ENCODE measurements at regions not wholly inside any gene's neighbourhood (a gene's known extent, or its start where the extent isn't known, plus 50 kb on each side); places are given as distances from the start of the nearest gene placed in this dataset.
"Not testable (repeated sequence)": the region's sequence is repeated elsewhere in the genome, so short reads cannot be mapped to it uniquely, and the experiment has no call there.

DNA sequence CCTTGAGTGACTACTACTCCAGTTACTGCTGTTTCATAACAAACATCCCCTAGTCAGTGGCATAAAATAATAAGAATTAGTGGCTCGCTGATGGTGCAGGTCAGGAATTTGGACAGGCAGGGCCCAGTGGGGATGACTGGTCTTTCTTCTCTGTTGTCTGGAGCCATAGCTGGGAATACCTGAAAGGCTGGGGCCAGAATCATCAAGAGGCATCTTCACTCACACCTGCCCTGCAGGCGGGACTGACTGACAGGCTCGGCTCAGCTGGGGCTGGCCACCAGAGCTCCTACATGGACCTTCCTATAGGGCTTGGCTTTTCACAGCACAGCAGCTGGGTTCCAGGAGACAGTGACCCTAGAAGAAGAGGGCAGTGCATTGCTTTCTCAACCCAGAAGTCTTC, 148.8 kb upstream of the ATP10A start:
- TF ChIP-seq, protein P1, sequence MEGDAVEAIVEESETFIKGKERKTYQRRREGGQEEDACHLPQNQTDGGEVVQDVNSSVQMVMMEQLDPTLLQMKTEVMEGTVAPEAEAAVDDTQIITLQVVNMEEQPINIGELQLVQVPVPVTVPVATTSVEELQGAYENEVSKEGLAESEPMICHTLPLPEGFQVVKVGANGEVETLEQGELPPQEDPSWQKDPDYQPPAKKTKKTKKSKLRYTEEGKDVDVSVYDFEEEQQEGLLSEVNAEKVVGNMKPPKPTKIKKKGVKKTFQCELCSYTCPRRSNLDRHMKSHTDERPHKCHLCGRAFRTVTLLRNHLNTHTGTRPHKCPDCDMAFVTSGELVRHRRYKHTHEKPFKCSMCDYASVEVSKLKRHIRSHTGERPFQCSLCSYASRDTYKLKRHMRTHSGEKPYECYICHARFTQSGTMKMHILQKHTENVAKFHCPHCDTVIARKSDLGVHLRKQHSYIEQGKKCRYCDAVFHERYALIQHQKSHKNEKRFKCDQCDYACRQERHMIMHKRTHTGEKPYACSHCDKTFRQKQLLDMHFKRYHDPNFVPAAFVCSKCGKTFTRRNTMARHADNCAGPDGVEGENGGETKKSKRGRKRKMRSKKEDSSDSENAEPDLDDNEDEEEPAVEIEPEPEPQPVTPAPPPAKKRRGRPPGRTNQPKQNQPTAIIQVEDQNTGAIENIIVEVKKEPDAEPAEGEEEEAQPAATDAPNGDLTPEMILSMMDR (IDR thresholded peaks at IDR 0.05; ENCODE audit: control extremely low read depth, extremely low read depth, low read depth, missing control alignments), result no peak
- DNase-seq (ENCODE audit: extremely low spot score), result no peak
- ChIA-PET CTCF (no interaction called here), POLR2A (no interaction called here)

DNA sequence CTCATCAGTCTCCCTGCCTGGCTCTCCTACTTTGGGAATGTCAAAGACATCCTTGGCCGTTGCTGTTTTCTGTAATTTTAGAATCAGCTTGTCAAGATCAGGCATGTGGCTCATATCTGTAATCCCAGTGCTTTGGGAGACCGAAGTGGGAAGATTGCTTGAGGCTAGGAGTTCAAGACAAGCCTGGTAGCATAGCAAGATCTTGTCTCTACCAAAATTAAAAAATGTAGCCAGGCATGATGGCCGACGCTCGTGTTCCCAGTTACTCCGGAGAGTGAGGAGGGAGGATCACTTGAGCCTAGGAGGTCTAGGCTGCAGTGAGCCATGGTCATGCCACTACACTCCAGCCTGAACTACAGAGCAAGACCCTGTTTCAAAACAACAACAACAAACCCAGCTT, 144.0 kb upstream of the ATP10A start:
- ChIA-PET CTCF (no interaction called here), POLR2A (interaction anchor here (0.6 kb wide), 1 partner anchor 17 kb away, joined by 8 read pairs; no protein-coding TSS in a partner anchor)
- no peak for DNase-seq (ENCODE audit: extremely low spot score)
- TF ChIP-seq, protein P1 (IDR thresholded peaks at IDR 0.05; ENCODE audit: control extremely low read depth, extremely low read depth, low read depth, missing control alignments), result no peak

DNA sequence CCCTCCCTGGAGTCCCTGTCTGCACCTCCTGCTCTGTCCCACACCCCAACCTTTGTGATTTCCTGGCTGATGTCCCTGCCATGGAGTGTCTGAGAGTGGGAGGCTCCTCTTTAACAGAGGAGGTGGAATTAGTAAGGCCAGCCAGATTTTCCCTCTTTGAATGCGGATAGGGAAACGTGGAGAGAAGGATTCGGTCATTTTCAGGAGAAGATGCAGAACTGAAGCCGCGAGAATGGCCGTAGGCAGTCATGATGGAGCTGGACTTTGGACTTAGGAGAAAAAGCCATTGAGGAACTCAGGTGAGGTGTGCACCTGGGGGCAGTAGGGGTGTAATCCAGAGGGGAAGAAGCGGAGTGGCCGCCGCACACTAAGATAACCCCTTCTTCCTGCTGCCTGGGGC, 138.1 kb upstream of the ATP10A start:
- CTCF ChIA-PET, result no interaction called here
- POLR2A ChIA-PET, result no interaction called here
- TF ChIP-seq, protein P1 (IDR thresholded peaks at IDR 0.05; ENCODE audit: control extremely low read depth, extremely low read depth, low read depth, missing control alignments), result no peak
- no peak for DNase-seq (ENCODE audit: extremely low spot score)

DNA sequence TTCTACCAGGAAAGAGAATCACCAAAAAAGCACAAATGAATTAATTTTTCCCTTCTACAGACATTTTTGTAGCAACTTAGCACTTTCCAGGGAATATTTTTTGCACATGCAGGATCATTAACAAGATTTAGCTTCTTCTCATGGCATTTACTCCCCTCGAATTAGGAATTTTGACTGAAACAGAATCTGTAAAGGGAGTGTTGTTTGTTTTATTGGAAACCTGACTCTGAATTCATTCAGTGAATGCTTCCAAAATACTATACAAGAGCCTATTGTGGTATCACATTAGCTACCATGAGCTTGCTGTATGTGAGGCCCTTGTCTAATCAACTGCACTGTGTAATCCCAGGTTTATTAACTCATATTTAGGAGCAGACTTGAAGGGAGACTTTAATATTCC, 130.4 kb upstream of the ATP10A start:
- TF ChIP-seq, protein P1 (IDR thresholded peaks at IDR 0.05; ENCODE audit: control extremely low read depth, extremely low read depth, low read depth, missing control alignments), result no peak
- POLR2A ChIA-PET, result no interaction called here
- no peak for DNase-seq (ENCODE audit: extremely low spot score)
- CTCF ChIA-PET, result no interaction called here

DNA sequence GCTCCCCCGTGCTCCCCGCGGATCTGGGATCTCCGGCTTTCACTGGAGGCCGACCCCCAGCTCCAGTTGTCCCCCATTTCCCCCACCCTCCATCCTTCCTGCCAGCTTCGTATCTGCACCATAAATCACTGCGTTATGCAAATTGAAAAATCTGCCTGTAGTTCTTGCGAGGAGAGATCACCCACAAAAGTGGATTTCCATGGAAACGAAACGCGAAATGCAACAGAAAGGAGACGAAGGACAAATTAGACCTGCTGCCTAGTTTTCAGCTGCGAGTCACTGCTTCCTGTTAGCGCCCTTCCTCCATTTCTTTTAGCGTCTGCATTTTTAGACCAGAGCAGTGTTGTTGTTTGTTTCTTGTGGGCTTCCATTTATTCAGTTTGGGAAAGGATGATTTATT, 127.1 kb upstream of the ATP10A start:
- CTCF ChIA-PET, result no interaction called here
- TF ChIP-seq, protein P1 (IDR thresholded peaks at IDR 0.05; ENCODE audit: control extremely low read depth, extremely low read depth, low read depth, missing control alignments), result no peak
- POLR2A ChIA-PET, result no interaction called here
- no peak for DNase-seq (ENCODE audit: extremely low spot score)

DNA sequence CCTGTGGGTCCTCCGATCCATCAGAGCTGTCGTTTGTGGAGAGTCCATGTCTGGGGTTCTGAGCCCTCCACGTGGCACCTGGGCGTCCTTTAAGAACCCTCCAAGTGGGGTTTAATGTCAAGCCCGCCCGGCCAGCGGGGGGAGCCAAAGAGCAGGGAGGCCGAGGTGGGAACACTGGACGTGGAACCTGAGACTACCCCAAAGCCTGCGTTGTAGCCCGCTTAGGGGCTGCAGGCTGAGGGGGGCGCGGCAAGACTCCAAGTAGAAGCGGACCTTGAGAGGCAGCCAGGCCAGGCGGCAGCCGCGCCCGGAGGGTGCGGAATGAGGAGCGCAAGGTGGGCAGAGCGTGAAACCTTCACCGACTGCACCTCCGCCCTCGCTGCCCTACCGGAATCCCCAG, 126.2 kb upstream of the ATP10A start:
- ChIA-PET CTCF (no interaction called here), POLR2A (no interaction called here)
- no peak for DNase-seq (ENCODE audit: extremely low spot score)
- TF ChIP-seq, protein P1 (IDR thresholded peaks at IDR 0.05; ENCODE audit: control extremely low read depth, extremely low read depth, low read depth, missing control alignments), result no peak

DNA sequence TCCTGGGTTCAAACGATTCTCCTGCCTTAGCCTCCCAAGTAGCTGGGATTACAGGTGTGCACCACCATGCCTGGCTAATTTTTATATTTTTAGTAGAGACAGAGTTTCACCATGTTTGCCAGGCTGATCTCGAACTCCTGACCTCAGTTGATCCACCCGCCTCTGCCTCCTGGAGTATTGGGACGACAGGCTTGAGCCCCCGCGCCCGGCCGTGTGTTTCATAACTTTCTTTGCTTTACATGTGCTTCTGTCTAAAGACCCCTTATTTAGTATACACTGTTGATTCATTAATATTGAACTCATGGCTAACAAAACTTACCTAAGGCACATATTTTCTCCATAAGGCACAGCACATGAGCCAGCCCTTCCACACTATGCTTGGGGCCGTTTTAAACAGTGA, 125.6 kb upstream of the ATP10A start:
- DNase-seq (ENCODE audit: extremely low spot score); POLR2A ChIA-PET; CTCF ChIA-PET: not testable (repeated sequence)
